ENCODE measurements at regions not wholly inside any gene's neighbourhood (a gene's known extent, or its start where the extent isn't known, plus 50 kb on each side); places are given as distances from the start of the nearest gene placed in this dataset.

GRCh38 chr1:78247079-78247478, 201.3 kb downstream of the GIPC2 start:
- DNase-seq (ENCODE audit: low read depth) = no peak
- TF ChIP-seq CTCF (IDR thresholded peaks at IDR 0.05; ENCODE audit: low read length, missing control alignments) = no peak
- H3K4me3 ChIP-seq (replicated peaks; ENCODE audit: low read depth, low read length) = no peak overlapping the region

GRCh38 chr1:78250201-78250600, 204.4 kb downstream of the GIPC2 start:
- no peak for DNase-seq (ENCODE audit: low read depth)
- H3K4me3 ChIP-seq (replicated peaks; ENCODE audit: low read depth, low read length) = no peak overlapping the region
- no peak for TF ChIP-seq CTCF (IDR thresholded peaks at IDR 0.05; ENCODE audit: low read length, missing control alignments)

GRCh38 chr1:78254517-78254916, 208.8 kb downstream of the GIPC2 start:
- DNase-seq (ENCODE audit: low read depth) = no peak
- no peak for TF ChIP-seq CTCF (IDR thresholded peaks at IDR 0.05; ENCODE audit: low read length, missing control alignments)
- H3K4me3 ChIP-seq (replicated peaks; ENCODE audit: low read depth, low read length) = no peak overlapping the region

- no peak for DNase-seq (ENCODE audit: low read depth)
- TF ChIP-seq CTCF (IDR thresholded peaks at IDR 0.05; ENCODE audit: low read length, missing control alignments) = no peak
- no peak overlapping the region for H3K4me3 ChIP-seq (replicated peaks; ENCODE audit: low read depth, low read length)
Observed at GRCh38 chr1:78255383-78255782, 209.6 kb downstream of the GIPC2 start.

GRCh38 chr1:78255846-78256245, 210.1 kb downstream of the GIPC2 start:
- H3K4me3 ChIP-seq (replicated peaks; ENCODE audit: low read depth, low read length) = no peak overlapping the region
- DNase-seq (ENCODE audit: low read depth) = no peak
- TF ChIP-seq CTCF (IDR thresholded peaks at IDR 0.05; ENCODE audit: low read length, missing control alignments) = no peak

- TF ChIP-seq CTCF (IDR thresholded peaks at IDR 0.05; ENCODE audit: low read length, missing control alignments) = no peak
- no peak for DNase-seq (ENCODE audit: low read depth)
- H3K4me3 ChIP-seq (replicated peaks; ENCODE audit: low read depth, low read length) = no peak overlapping the region
Observed at GRCh38 chr1:78263459-78263858, 217.7 kb downstream of the GIPC2 start.

- TF ChIP-seq CTCF (IDR thresholded peaks at IDR 0.05; ENCODE audit: low read length, missing control alignments) = no peak
- no peak for DNase-seq (ENCODE audit: low read depth)
- H3K4me3 ChIP-seq (replicated peaks; ENCODE audit: low read depth, low read length) = no peak overlapping the region
Observed at GRCh38 chr1:78263946-78264345, 218.2 kb downstream of the GIPC2 start.
